GM12878 (cell line): ENCODE measurements at regions not wholly inside any gene's neighbourhood (a gene's known extent, or its start where the extent isn't known, plus 50 kb on each side); places are given as distances from the start of the nearest gene placed in this dataset.

Experiments
- ATAC-seq: fragments of 200-7000 bp; cut with Tn5 transposase; 3 replicates; pipeline ENCODE4 v1.9.1; 2020; ENCODE audit warnings: mild to moderate bottlenecking, moderate library complexity
- BruUV-seq: library from RNA; stranded (reverse); fragments of 400-500 nt; replicated peaks from 2 replicates; lab custom pipeline; 2021; lab: Mats Ljungman, UMichigan
- CTCF ChIA-PET: fragments of 300-600 bp; sonication (Branson Sonifier 250); formaldehyde crosslinking; extraction: SDS; loops from one replicate; lab custom pipeline; 2021; ENCODE audit warnings: inconsistent platforms; lab: Yijun Ruan, JAX
- POLR2A ChIA-PET: fragments of 350-600 bp; formaldehyde crosslinking; extraction: SDS; loops from one replicate; lab custom pipeline; 2021; ENCODE audit warnings: inconsistent platforms; lab: Charles Lee
- RAD21 ChIA-PET: fragments of 300-600 bp; sonication (Branson Sonifier 250); formaldehyde crosslinking; loops from one replicate; lab custom pipeline; 2023; ENCODE audit warnings: antibody characterized with exemption; ENCODE audit not compliant: unreplicated experiment; lab: Charles Lee
- SMC1A ChIA-PET: fragments of 300-600 bp; sonication (Branson Sonifier 250); formaldehyde crosslinking; loops from one replicate; lab custom pipeline; 2023; ENCODE audit not compliant: unreplicated experiment, uncharacterized antibody; lab: Charles Lee
- DNase-seq: peaks from one replicate; pipeline ENCODE4 v3.0.0-alpha.2; 2011; ENCODE audit warnings: low read depth, low spot score
- FAIRE-seq: peaks from 3 replicates; lab custom pipeline; 2011; peaks lifted over from hg19 to GRCh38; lab: Jason Lieb, UNC
- H2AFZ ChIP-seq: 2 replicates; pipeline ENCODE4 v1.6.0; 2011; ENCODE audit warnings: low read depth, low read length, control low read depth; ENCODE audit not compliant: control insufficient read depth
- H3K27ac ChIP-seq: 2 replicates; pipeline ENCODE4 v1.5.1; 2011; ENCODE audit warnings: control low read depth; ENCODE audit not compliant: control insufficient read depth, insufficient read depth
- H3K27me3 ChIP-seq, 2 experiments: replicated peaks in 1 of 2; 2 replicates each; pipeline versions ENCODE4 v1.6.0 to v1.6.1; 2011; ENCODE audit warnings: low read length in 1 of 2; ENCODE audit not compliant: control insufficient read depth in 2 of 2, insufficient read depth in 2 of 2
- H3K36me3 ChIP-seq, 2 experiments: 2 replicates each; pipeline ENCODE4 v1.5.1; 2011; ENCODE audit warnings: low read length in 1 of 2; ENCODE audit not compliant: control insufficient read depth in 2 of 2, insufficient read depth in 2 of 2
- H3K4me1 ChIP-seq: 2 replicates; pipeline ENCODE4 v1.6.1; 2011; ENCODE audit warnings: mild to moderate bottlenecking, low read length, moderate library complexity, mixed read lengths; ENCODE audit not compliant: control insufficient read depth, insufficient read depth
- H3K4me2 ChIP-seq: 2 replicates; pipeline ENCODE4 v1.6.0; 2011; ENCODE audit warnings: control low read depth; ENCODE audit not compliant: control insufficient read depth, insufficient read depth
- H3K4me3 ChIP-seq: fragments of 200-600 bp; sonication (generic); 2 replicates; pipeline ENCODE4 v1.5.1; 2016
- H3K79me2 ChIP-seq: 2 replicates; pipeline ENCODE4 v1.6.0; 2011; ENCODE audit warnings: low read length; ENCODE audit not compliant: control insufficient read depth, insufficient read depth
- H3K9ac ChIP-seq: 2 replicates; pipeline ENCODE4 v1.8.0; 2011; ENCODE audit warnings: low read length, control low read depth, mixed read lengths; ENCODE audit not compliant: control insufficient read depth, insufficient read depth
- H3K9me3 ChIP-seq: replicated peaks from 3 replicates; pipeline ENCODE4 v1.5.1; 2011; ENCODE audit warnings: mild to moderate bottlenecking, low read length; ENCODE audit not compliant: control insufficient read depth, insufficient read depth
- H4K20me1 ChIP-seq: 2 replicates; pipeline ENCODE4 v1.6.0; 2011; ENCODE audit not compliant: control insufficient read depth, insufficient read depth
- BHLHE40 ChIP-seq, 2 experiments: fragments of 450-650 bp in 1 of 2; IDR thresholded peaks; 2 replicates each; pipeline ENCODE4 v1.6.1; 2011 to 2017; ENCODE audit warnings: low read depth in 2 of 2, borderline replicate concordance in 1 of 2, improper control_type of control experiment in 1 of 2, low read length in 1 of 2, mild to moderate bottlenecking in 1 of 2
- CHD2 ChIP-seq: IDR thresholded peaks from 2 replicates; pipeline ENCODE4 v1.6.1; 2011; ENCODE audit warnings: low read depth, low read length, improper control_type of control experiment, borderline replicate concordance
- CREM ChIP-seq: IDR thresholded peaks from 2 replicates; pipeline ENCODE4 v1.6.1; 2014; ENCODE audit warnings: antibody characterized with exemption, low read depth
- KDM1A ChIP-seq: fragments of 200-600 bp; sonication (generic); IDR thresholded peaks from 2 replicates; pipeline ENCODE4 v1.6.1; 2016; ENCODE audit warnings: borderline replicate concordance
- SMAD1 ChIP-seq: fragments of 450-650 bp; IDR thresholded peaks from 2 replicates; pipeline ENCODE4 v1.6.1; 2018; ENCODE audit warnings: mild to moderate bottlenecking, low read depth; ENCODE audit not compliant: partially characterized antibody
- ZNF24 ChIP-seq: fragments of 450-650 bp; IDR thresholded peaks from 2 replicates; pipeline ENCODE4 v1.6.1; 2017; ENCODE audit warnings: antibody characterized with exemption, mild to moderate bottlenecking
- WGBS: methylation state at CpG from one replicate; pipeline ENCODE4 v1.1.6; 2016; ENCODE audit warnings: low lambda C conversion rate; ENCODE audit not compliant: insufficient replicate concordance, insufficient coverage; ENCODE audit errors: missing lambda C conversion rate; 5-methylcytosine and 5-hydroxymethylcytosine counted together
- in situ Hi-C: fragments of 300-500 bp; cut with MboI; formaldehyde crosslinking; loops from 9 replicates; pipeline ENCODE4 v1.14.3; 2018; ENCODE audit warnings: mixed read lengths
- intact Hi-C: fragments of 100-400 bp; cut with micrococcal nuclease; formaldehyde crosslinking; loops from one replicate; pipeline ENCODE4 v1.14.2; 2022; ENCODE audit not compliant: unreplicated experiment
- TF ChIP-seq, protein P1 (sequence below): IDR thresholded peaks from 2 replicates; pipeline ENCODE4 v1.6.1; 2012; ENCODE audit warnings: low read depth, low read length, improper control_type of control experiment
- TF ChIP-seq, protein P2 (sequence below): IDR thresholded peaks from 2 replicates; pipeline ENCODE4 v1.6.1; 2011; ENCODE audit warnings: mild to moderate bottlenecking, low read depth, low read length, moderate library complexity; ENCODE audit not compliant: insufficient replicate concordance
- TF ChIP-seq, protein P3 (sequence below): IDR thresholded peaks from 2 replicates; pipeline ENCODE4 v1.6.1; 2012; ENCODE audit warnings: low read length, inconsistent platforms
- TF ChIP-seq, protein P4 (sequence below): IDR thresholded peaks from 2 replicates; pipeline ENCODE4 v1.6.1; 2012; ENCODE audit warnings: mild to moderate bottlenecking, low read depth, low read length
- TF ChIP-seq, protein P5 (sequence below): fragments of 450-650 bp; conservative IDR thresholded peaks from 2 replicates; pipeline ENCODE4 v1.6.1; 2017; ENCODE audit warnings: mild to moderate bottlenecking, moderate library complexity
- TF ChIP-seq, protein P6 (sequence below): fragments of 450-650 bp; IDR thresholded peaks from 2 replicates; pipeline ENCODE4 v1.6.1; 2017; ENCODE audit warnings: mild to moderate bottlenecking, moderate library complexity

DNA sequence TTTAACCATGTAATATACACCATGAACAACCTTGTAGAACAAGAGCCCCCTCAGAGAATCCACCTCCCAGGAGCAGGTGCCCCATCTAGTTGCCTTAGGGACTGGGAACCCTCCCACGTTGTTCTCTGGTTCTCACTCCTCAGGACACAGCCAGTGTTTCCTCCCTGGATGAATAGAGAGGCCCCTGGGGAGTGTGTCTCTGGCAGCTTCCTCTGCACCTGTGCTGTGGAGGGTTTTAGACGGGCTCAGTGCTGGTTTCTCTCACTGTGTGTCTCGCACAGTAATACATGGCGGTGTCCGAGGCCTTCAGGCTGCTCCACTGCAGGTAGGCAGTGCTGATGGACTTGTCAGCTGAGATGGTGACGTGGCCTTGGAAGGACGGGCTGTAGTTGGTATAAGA, 581.3 kb downstream of the TMEM121 start:
- H3K4me1 ChIP-seq, result no peaks in the 10 kb centered on the region
- no peak overlapping the region for H3K4me3 ChIP-seq
- RAD21 ChIA-PET, result no interaction called here
- H3K27ac ChIP-seq, result no peak overlapping the region
- H3K9me3 ChIP-seq, result no peaks in the 10 kb centered on the region
- H3K9ac ChIP-seq, result no peak overlapping the region
- no peak overlapping the region for H2AFZ ChIP-seq
- no TSS peak for BruUV-seq
- H3K36me3 ChIP-seq, result no peaks in the 10 kb centered on the region
- H3K4me2 ChIP-seq, result no peak overlapping the region
- WGBS, result no CpG with 5 or more reads among the region's 7 CpGs
- FAIRE-seq, result no peak
- in situ Hi-C loops (no loop called here), intact Hi-C loops (no loop called here)
- SMC1A ChIA-PET, result no interaction called here
- CTCF ChIA-PET, result no interaction called here
- H3K79me2 ChIP-seq, result no peaks in the 10 kb centered on the region
- H3K27me3 ChIP-seq, result no peaks in the 10 kb centered on the region
- no peaks in the 10 kb centered on the region for H4K20me1 ChIP-seq
- no peak for DNase-seq
- POLR2A ChIA-PET, result no interaction called here
- ATAC-seq, result no peak
- no peak for TF ChIP-seq CHD2
- TF ChIP-seq, protein P1, sequence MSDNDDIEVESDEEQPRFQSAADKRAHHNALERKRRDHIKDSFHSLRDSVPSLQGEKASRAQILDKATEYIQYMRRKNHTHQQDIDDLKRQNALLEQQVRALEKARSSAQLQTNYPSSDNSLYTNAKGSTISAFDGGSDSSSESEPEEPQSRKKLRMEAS, result no peak
- TF ChIP-seq, protein P2, sequence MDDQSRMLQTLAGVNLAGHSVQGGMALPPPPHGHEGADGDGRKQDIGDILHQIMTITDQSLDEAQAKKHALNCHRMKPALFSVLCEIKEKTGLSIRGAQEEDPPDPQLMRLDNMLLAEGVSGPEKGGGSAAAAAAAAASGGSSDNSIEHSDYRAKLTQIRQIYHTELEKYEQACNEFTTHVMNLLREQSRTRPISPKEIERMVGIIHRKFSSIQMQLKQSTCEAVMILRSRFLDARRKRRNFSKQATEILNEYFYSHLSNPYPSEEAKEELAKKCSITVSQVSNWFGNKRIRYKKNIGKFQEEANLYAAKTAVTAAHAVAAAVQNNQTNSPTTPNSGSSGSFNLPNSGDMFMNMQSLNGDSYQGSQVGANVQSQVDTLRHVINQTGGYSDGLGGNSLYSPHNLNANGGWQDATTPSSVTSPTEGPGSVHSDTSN, result no peak
- TF ChIP-seq, protein P3, sequence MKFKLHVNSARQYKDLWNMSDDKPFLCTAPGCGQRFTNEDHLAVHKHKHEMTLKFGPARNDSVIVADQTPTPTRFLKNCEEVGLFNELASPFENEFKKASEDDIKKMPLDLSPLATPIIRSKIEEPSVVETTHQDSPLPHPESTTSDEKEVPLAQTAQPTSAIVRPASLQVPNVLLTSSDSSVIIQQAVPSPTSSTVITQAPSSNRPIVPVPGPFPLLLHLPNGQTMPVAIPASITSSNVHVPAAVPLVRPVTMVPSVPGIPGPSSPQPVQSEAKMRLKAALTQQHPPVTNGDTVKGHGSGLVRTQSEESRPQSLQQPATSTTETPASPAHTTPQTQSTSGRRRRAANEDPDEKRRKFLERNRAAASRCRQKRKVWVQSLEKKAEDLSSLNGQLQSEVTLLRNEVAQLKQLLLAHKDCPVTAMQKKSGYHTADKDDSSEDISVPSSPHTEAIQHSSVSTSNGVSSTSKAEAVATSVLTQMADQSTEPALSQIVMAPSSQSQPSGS, result no peak
- TF ChIP-seq KDM1A, result no peak
- TF ChIP-seq, protein P4, sequence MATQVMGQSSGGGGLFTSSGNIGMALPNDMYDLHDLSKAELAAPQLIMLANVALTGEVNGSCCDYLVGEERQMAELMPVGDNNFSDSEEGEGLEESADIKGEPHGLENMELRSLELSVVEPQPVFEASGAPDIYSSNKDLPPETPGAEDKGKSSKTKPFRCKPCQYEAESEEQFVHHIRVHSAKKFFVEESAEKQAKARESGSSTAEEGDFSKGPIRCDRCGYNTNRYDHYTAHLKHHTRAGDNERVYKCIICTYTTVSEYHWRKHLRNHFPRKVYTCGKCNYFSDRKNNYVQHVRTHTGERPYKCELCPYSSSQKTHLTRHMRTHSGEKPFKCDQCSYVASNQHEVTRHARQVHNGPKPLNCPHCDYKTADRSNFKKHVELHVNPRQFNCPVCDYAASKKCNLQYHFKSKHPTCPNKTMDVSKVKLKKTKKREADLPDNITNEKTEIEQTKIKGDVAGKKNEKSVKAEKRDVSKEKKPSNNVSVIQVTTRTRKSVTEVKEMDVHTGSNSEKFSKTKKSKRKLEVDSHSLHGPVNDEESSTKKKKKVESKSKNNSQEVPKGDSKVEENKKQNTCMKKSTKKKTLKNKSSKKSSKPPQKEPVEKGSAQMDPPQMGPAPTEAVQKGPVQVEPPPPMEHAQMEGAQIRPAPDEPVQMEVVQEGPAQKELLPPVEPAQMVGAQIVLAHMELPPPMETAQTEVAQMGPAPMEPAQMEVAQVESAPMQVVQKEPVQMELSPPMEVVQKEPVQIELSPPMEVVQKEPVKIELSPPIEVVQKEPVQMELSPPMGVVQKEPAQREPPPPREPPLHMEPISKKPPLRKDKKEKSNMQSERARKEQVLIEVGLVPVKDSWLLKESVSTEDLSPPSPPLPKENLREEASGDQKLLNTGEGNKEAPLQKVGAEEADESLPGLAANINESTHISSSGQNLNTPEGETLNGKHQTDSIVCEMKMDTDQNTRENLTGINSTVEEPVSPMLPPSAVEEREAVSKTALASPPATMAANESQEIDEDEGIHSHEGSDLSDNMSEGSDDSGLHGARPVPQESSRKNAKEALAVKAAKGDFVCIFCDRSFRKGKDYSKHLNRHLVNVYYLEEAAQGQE, result no peak
- TF ChIP-seq, protein P5, sequence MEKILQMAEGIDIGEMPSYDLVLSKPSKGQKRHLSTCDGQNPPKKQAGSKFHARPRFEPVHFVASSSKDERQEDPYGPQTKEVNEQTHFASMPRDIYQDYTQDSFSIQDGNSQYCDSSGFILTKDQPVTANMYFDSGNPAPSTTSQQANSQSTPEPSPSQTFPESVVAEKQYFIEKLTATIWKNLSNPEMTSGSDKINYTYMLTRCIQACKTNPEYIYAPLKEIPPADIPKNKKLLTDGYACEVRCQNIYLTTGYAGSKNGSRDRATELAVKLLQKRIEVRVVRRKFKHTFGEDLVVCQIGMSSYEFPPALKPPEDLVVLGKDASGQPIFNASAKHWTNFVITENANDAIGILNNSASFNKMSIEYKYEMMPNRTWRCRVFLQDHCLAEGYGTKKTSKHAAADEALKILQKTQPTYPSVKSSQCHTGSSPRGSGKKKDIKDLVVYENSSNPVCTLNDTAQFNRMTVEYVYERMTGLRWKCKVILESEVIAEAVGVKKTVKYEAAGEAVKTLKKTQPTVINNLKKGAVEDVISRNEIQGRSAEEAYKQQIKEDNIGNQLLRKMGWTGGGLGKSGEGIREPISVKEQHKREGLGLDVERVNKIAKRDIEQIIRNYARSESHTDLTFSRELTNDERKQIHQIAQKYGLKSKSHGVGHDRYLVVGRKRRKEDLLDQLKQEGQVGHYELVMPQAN, result no peak
- TF ChIP-seq ZNF24, result no peak
- no peak for TF ChIP-seq SMAD1
- no peak for TF ChIP-seq BHLHE40 (IDR thresholded peaks at IDR 0.05; ENCODE audit: borderline replicate concordance in 1 of 2, low read depth in 2 of 2, low read length in 1 of 2)
- no peak for TF ChIP-seq CREM
- TF ChIP-seq, protein P6, sequence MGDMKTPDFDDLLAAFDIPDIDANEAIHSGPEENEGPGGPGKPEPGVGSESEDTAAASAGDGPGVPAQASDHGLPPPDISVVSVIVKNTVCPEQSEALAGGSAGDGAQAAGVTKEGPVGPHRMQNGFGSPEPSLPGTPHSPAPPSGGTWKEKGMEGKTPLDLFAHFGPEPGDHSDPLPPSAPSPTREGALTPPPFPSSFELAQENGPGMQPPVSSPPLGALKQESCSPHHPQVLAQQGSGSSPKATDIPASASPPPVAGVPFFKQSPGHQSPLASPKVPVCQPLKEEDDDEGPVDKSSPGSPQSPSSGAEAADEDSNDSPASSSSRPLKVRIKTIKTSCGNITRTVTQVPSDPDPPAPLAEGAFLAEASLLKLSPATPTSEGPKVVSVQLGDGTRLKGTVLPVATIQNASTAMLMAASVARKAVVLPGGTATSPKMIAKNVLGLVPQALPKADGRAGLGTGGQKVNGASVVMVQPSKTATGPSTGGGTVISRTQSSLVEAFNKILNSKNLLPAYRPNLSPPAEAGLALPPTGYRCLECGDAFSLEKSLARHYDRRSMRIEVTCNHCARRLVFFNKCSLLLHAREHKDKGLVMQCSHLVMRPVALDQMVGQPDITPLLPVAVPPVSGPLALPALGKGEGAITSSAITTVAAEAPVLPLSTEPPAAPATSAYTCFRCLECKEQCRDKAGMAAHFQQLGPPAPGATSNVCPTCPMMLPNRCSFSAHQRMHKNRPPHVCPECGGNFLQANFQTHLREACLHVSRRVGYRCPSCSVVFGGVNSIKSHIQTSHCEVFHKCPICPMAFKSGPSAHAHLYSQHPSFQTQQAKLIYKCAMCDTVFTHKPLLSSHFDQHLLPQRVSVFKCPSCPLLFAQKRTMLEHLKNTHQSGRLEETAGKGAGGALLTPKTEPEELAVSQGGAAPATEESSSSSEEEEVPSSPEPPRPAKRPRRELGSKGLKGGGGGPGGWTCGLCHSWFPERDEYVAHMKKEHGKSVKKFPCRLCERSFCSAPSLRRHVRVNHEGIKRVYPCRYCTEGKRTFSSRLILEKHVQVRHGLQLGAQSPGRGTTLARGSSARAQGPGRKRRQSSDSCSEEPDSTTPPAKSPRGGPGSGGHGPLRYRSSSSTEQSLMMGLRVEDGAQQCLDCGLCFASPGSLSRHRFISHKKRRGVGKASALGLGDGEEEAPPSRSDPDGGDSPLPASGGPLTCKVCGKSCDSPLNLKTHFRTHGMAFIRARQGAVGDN, result no peak
